ENCODE measurements at regions not wholly inside any gene's neighbourhood (a gene's known extent, or its start where the extent isn't known, plus 50 kb on each side); places are given as distances from the start of the nearest gene placed in this dataset.

DNA sequence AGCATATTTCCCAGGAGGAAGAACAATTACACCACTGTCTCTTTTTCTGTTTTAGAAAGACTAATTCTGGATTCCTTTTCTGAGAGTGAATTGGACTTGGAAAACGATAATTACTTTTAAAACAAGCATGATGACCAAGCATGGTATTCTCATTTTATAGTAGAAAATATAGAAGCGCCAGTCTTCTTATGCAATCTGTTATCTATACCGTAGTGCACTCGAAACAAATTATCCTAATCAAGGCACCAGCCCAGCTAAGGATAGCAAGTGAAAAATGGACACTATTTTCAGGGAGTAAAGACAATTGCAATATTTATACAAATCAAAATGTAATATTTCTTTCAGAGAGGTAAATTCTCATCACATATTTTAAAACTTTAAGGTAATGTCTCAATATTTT, 892.1 kb upstream of the POU3F3 start:
- no peak for TF ChIP-seq POLR2A (IDR thresholded peaks at IDR 0.05)
- TF ChIP-seq, protein P1, sequence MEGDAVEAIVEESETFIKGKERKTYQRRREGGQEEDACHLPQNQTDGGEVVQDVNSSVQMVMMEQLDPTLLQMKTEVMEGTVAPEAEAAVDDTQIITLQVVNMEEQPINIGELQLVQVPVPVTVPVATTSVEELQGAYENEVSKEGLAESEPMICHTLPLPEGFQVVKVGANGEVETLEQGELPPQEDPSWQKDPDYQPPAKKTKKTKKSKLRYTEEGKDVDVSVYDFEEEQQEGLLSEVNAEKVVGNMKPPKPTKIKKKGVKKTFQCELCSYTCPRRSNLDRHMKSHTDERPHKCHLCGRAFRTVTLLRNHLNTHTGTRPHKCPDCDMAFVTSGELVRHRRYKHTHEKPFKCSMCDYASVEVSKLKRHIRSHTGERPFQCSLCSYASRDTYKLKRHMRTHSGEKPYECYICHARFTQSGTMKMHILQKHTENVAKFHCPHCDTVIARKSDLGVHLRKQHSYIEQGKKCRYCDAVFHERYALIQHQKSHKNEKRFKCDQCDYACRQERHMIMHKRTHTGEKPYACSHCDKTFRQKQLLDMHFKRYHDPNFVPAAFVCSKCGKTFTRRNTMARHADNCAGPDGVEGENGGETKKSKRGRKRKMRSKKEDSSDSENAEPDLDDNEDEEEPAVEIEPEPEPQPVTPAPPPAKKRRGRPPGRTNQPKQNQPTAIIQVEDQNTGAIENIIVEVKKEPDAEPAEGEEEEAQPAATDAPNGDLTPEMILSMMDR (IDR thresholded peaks at IDR 0.05) = no peak
